HCT116 (cell line): ENCODE measurements at regions not wholly inside any gene's neighbourhood (a gene's known extent, or its start where the extent isn't known, plus 50 kb on each side); places are given as distances from the start of the nearest gene placed in this dataset.

ENCODE experiments used
- ATAC-seq: fragments of 200-7000 bp; cut with Tn5 transposase; 2 replicates; pipeline ENCODE4 v1.9.1; 2020; ENCODE audit warnings: mild to moderate bottlenecking, moderate library complexity
- BruUV-seq: library from RNA; stranded (reverse); fragments of 400-500 nt; replicated peaks from 2 replicates; lab custom pipeline; 2021; lab: Mats Ljungman, UMichigan
- CTCF ChIA-PET: fragments of 300-600 bp; sonication (Branson Sonifier 250); formaldehyde crosslinking; loops from one replicate; lab custom pipeline; 2021; ENCODE audit warnings: antibody characterized with exemption; lab: Charles Lee
- POLR2A ChIA-PET: fragments of 300-600, 350-600 bp; sonication (Branson Sonifier 250); formaldehyde crosslinking; loops from one replicate; lab custom pipeline; 2021; ENCODE audit warnings: antibody characterized with exemption; lab: Charles Lee
- RAD21 ChIA-PET, 2 experiments: fragments of 300-600 bp; sonication (Branson Sonifier 250); formaldehyde crosslinking; loops; one replicate each; lab custom pipeline; 2023; ENCODE audit warnings: low total read pairs in 2 of 2; ENCODE audit not compliant: uncharacterized antibody in 2 of 2, unreplicated experiment in 2 of 2, low non-redundant PET in 1 of 2; lab: Charles Lee
- DNase-seq: peaks from one replicate; pipeline ENCODE4 v3.0.0-alpha.2; 2010; ENCODE audit warnings: low read depth, low spot score
- H2AFZ ChIP-seq: fragments of 200-600 bp; shearing (Covaris generic), sonication (generic); 2 replicates; pipeline ENCODE4 v1.6.1; 2017; ENCODE audit warnings: low read depth, mixed run types, mixed read lengths, antibody characterized with exemption, low read length; ENCODE audit not compliant: poor library complexity, severe bottlenecking
- H3K27ac ChIP-seq: 2 replicates; pipeline ENCODE4 v1.5.1; 2012; ENCODE audit warnings: low read depth, low read length
- H3K27me3 ChIP-seq: fragments of 200-600 bp; sonication (generic); 2 replicates; pipeline ENCODE4 v1.6.1; 2016; ENCODE audit warnings: mixed run types, low read length, mixed read lengths; ENCODE audit not compliant: insufficient read depth
- H3K36me3 ChIP-seq, 2 experiments: fragments of 200-500 bp in 1 of 2; fragments of 200-600 bp in 1 of 2; sonication (Bioruptor generic) in 1 of 2; sonication (generic) in 1 of 2; 2 replicates each; pipeline versions ENCODE4 v1.5.1 to v1.6.1; 2014 to 2016; ENCODE audit warnings: low read length in 2 of 2, inconsistent platforms in 1 of 2, mixed read lengths in 1 of 2, mixed run types in 1 of 2; ENCODE audit not compliant: insufficient read depth in 2 of 2, control insufficient read depth in 1 of 2
- H3K4me1 ChIP-seq, 2 experiments: fragments of 200-600 bp in 1 of 2; sonication (generic) in 1 of 2; 2 replicates each; pipeline versions ENCODE4 v1.5.1 to v1.6.1; 2012 to 2017; ENCODE audit warnings: low read length in 2 of 2, inconsistent platforms in 1 of 2, mild to moderate bottlenecking in 1 of 2, mixed read lengths in 1 of 2, mixed run types in 1 of 2, moderate library complexity in 1 of 2; ENCODE audit not compliant: insufficient read depth in 2 of 2, control insufficient read depth in 1 of 2
- H3K4me2 ChIP-seq: fragments of 200-600 bp; sonication (generic); 2 replicates; pipeline ENCODE4 v1.6.1; 2017; ENCODE audit warnings: mixed run types, low read length, mixed read lengths
- H3K4me3 ChIP-seq, 2 experiments: fragments of 200-600 bp in 1 of 2; sonication (generic) in 1 of 2; replicated peaks in 1 of 2; 2 replicates each; pipeline ENCODE4 v1.5.1; 2011 to 2016; ENCODE audit warnings: low read length in 2 of 2, control low read depth in 1 of 2, low read depth in 1 of 2, mild to moderate bottlenecking in 1 of 2, mixed read lengths in 1 of 2, mixed run types in 1 of 2
- H3K79me2 ChIP-seq: fragments of 200-600 bp; sonication (generic); 2 replicates; pipeline ENCODE4 v1.6.1; 2017; ENCODE audit warnings: mild to moderate bottlenecking, mixed run types, low read length, moderate library complexity, mixed read lengths; ENCODE audit not compliant: insufficient read depth
- H3K9ac ChIP-seq: fragments of 200-600 bp; sonication (generic); 2 replicates; pipeline ENCODE4 v1.6.1; 2016; ENCODE audit warnings: low read length, mixed read lengths
- H3K9me2 ChIP-seq: fragments of 200-600 bp; sonication (generic), shearing (Covaris generic); 2 replicates; pipeline ENCODE4 v1.6.1; 2017; ENCODE audit warnings: mixed run types, mild to moderate bottlenecking, moderate library complexity; ENCODE audit not compliant: insufficient read depth
- H3K9me3 ChIP-seq, 2 experiments: fragments of 200-500 bp in 1 of 2; fragments of 200-600 bp in 1 of 2; sonication (Bioruptor generic) in 1 of 2; sonication (generic) in 1 of 2; 2 replicates each; pipeline ENCODE4 v1.6.1; 2014 to 2017; ENCODE audit warnings: low read length in 2 of 2, mixed read lengths in 2 of 2, inconsistent platforms in 1 of 2, low read depth in 1 of 2, mild to moderate bottlenecking in 1 of 2, mixed run types in 1 of 2, moderate library complexity in 1 of 2; ENCODE audit not compliant: control insufficient read depth in 1 of 2, insufficient read depth in 1 of 2
- H4K20me1 ChIP-seq: fragments of 200-600 bp; sonication (generic), shearing (Covaris generic); 2 replicates; pipeline ENCODE4 v1.6.1; 2017; ENCODE audit warnings: mixed run types, mild to moderate bottlenecking, moderate library complexity; ENCODE audit not compliant: insufficient read depth
- CBX3 ChIP-seq: IDR thresholded peaks from 2 replicates; pipeline ENCODE4 v1.6.1; 2012; ENCODE audit warnings: low read depth
- CTCF ChIP-seq, 3 experiments: fragments of 200-600 bp in 1 of 3; sonication (generic) in 1 of 3; IDR thresholded peaks in 2 of 3; conservative IDR thresholded peaks in 1 of 3; 2 replicates each; pipeline ENCODE4 v1.5.1; 2012 to 2017; ENCODE audit warnings: low read depth in 2 of 3, low read length in 2 of 3, antibody characterized with exemption in 1 of 3, borderline replicate concordance in 1 of 3, control low read depth in 1 of 3, mild to moderate bottlenecking in 1 of 3, mixed read lengths in 1 of 3, mixed run types in 1 of 3, moderate library complexity in 1 of 3; ENCODE audit not compliant: insufficient read depth in 1 of 3
- EGR1 ChIP-seq: IDR thresholded peaks from 2 replicates; pipeline ENCODE4 v1.6.1; 2012; ENCODE audit warnings: low read depth
- EZH2 ChIP-seq: fragments of 200-600 bp; sonication (generic); IDR thresholded peaks from 2 replicates; pipeline ENCODE4 v1.6.1; 2017; ENCODE audit warnings: antibody characterized with exemption, mixed run types
- EZH2phosphoT487 ChIP-seq: fragments of 200-600 bp; IDR thresholded peaks from 2 replicates; pipeline ENCODE4 v1.6.1; 2018; ENCODE audit warnings: antibody characterized with exemption, borderline replicate concordance
- MAX ChIP-seq: IDR thresholded peaks from 2 replicates; pipeline ENCODE4 v1.6.1; 2012
- POLR2AphosphoS5 ChIP-seq: IDR thresholded peaks from 2 replicates; pipeline ENCODE4 v1.6.1; 2011; ENCODE audit warnings: mild to moderate bottlenecking, low read depth, low read length, moderate library complexity
- RAD21 ChIP-seq: IDR thresholded peaks from 2 replicates; pipeline ENCODE4 v1.6.1; 2012; ENCODE audit warnings: low read depth, mild to moderate bottlenecking
- SP1 ChIP-seq: IDR thresholded peaks from 2 replicates; pipeline ENCODE4 v1.6.1; 2012; ENCODE audit warnings: low read depth
- SRF ChIP-seq: IDR thresholded peaks from 2 replicates; pipeline ENCODE4 v1.6.1; 2012; ENCODE audit warnings: low read depth
- TCF7L2 ChIP-seq: IDR thresholded peaks from 2 replicates; pipeline ENCODE4 v1.7.0; 2011; ENCODE audit warnings: borderline replicate concordance, inconsistent platforms; ENCODE audit not compliant: insufficient read depth, insufficient read length; ENCODE audit errors: extremely low read depth
- YY1 ChIP-seq: IDR thresholded peaks from 2 replicates; pipeline ENCODE4 v1.6.1; 2011; ENCODE audit warnings: low read length, low read depth, moderate library complexity, mild to moderate bottlenecking; ENCODE audit not compliant: insufficient replicate concordance; ENCODE audit errors: extremely low read depth
- ZBTB33 ChIP-seq: IDR thresholded peaks from 2 replicates; pipeline ENCODE4 v1.6.1; 2011; ENCODE audit warnings: mild to moderate bottlenecking, low read length, moderate library complexity; ENCODE audit not compliant: insufficient replicate concordance; ENCODE audit errors: extremely low read depth
- ZFX ChIP-seq: fragments of 450-650 bp; IDR thresholded peaks from 2 replicates; pipeline ENCODE4 v1.6.1; 2017
- intact Hi-C: fragments of 100-400 bp; cut with micrococcal nuclease; formaldehyde crosslinking; loops from 2 replicates; pipeline ENCODE4 v1.10.0; 2022
- TF ChIP-seq, protein P1 (sequence below): IDR thresholded peaks from 2 replicates; pipeline ENCODE4 v1.6.1; 2012; ENCODE audit warnings: low read depth

GRCh38 chr2:234670806-234671205 is 173.9 kb upstream of the ARL4C start:
- ChIA-PET RAD21 (no interaction called here), POLR2A (no interaction called here), CTCF (no interaction called here)
- Histone ChIP-seq H3K27ac (no peak overlapping the region), H3K4me3 (no peak overlapping the region), H4K20me1 (no peaks in the 10 kb centered on the region), H3K9ac (no peak overlapping the region), H3K9me2 (no peaks in the 10 kb centered on the region), H2AFZ (no peak overlapping the region), H3K9me3 (no peaks in the 10 kb centered on the region), H3K27me3 (no peaks in the 10 kb centered on the region), H3K4me2 (no peak overlapping the region), H3K79me2 (no peaks in the 10 kb centered on the region), H3K4me1 (peaks cover 9 to 32% of the 10 kb centered on the region in 2 experiments; a peak in 3 of 4 replicates), H3K36me3 (no peaks in the 10 kb centered on the region)
- intact Hi-C loops = no loop called here
- TF ChIP-seq EZH2phosphoT487 (no peak), SP1 (no peak), MAX (no peak), CBX3 (no peak), EZH2 (no peak), ZFX (no peak), SRF (no peak), YY1 (no peak), CTCF (IDR thresholded peaks at IDR 0.05 in 2 of 3, conservative IDR thresholded peaks at IDR 0.05 in 1 of 3; ENCODE audit: borderline replicate concordance in 1 of 3, insufficient read depth in 1 of 3, low read depth in 2 of 3, low read length in 2 of 3) (no peak), TCF7L2 (no peak), EGR1 (no peak), POLR2AphosphoS5 (no peak), ZBTB33 (no peak), RAD21 (no peak)
- TF ChIP-seq, protein P1, sequence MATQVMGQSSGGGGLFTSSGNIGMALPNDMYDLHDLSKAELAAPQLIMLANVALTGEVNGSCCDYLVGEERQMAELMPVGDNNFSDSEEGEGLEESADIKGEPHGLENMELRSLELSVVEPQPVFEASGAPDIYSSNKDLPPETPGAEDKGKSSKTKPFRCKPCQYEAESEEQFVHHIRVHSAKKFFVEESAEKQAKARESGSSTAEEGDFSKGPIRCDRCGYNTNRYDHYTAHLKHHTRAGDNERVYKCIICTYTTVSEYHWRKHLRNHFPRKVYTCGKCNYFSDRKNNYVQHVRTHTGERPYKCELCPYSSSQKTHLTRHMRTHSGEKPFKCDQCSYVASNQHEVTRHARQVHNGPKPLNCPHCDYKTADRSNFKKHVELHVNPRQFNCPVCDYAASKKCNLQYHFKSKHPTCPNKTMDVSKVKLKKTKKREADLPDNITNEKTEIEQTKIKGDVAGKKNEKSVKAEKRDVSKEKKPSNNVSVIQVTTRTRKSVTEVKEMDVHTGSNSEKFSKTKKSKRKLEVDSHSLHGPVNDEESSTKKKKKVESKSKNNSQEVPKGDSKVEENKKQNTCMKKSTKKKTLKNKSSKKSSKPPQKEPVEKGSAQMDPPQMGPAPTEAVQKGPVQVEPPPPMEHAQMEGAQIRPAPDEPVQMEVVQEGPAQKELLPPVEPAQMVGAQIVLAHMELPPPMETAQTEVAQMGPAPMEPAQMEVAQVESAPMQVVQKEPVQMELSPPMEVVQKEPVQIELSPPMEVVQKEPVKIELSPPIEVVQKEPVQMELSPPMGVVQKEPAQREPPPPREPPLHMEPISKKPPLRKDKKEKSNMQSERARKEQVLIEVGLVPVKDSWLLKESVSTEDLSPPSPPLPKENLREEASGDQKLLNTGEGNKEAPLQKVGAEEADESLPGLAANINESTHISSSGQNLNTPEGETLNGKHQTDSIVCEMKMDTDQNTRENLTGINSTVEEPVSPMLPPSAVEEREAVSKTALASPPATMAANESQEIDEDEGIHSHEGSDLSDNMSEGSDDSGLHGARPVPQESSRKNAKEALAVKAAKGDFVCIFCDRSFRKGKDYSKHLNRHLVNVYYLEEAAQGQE = no peak
- no TSS peak for BruUV-seq
- no peak for ATAC-seq
- no peak for DNase-seq
